ENCODE measurements at regions not wholly inside any gene's neighbourhood (a gene's known extent, or its start where the extent isn't known, plus 50 kb on each side); places are given as distances from the start of the nearest gene placed in this dataset.

GRCh38 chr5:163867738-163868137 lies 362.3 kb downstream of the MAT2B start:
- BruUV-seq (replicated peaks), result no TSS peak
- CTCF ChIA-PET, result no interaction called here
- in situ Hi-C loops (cut with MboI) (no loop called here), intact Hi-C loops (cut with micrococcal nuclease; ENCODE audit: unreplicated experiment) (no loop called here)
- POLR2A ChIA-PET, result no interaction called here
- SMC1A ChIA-PET (ENCODE audit: uncharacterized antibody, unreplicated experiment), result no interaction called here
- Histone ChIP-seq H3K27ac (ENCODE audit: control insufficient read depth, insufficient read depth) (no peak overlapping the region), H2AFZ (ENCODE audit: control insufficient read depth, low read depth, low read length) (no peak overlapping the region), H3K4me1 (ENCODE audit: control insufficient read depth, insufficient read depth, low read length) (no peaks in the 10 kb centered on the region), H3K27me3 (replicated peaks in 1 of 2; ENCODE audit: control insufficient read depth in 2 of 2, insufficient read depth in 2 of 2, low read length in 1 of 2) (no peaks in the 10 kb centered on the region), H3K9me3 (replicated peaks; ENCODE audit: control insufficient read depth, insufficient read depth, low read length) (no peaks in the 10 kb centered on the region), H3K9ac (ENCODE audit: control insufficient read depth, insufficient read depth, low read length) (no peak overlapping the region), H3K4me2 (ENCODE audit: control insufficient read depth, insufficient read depth) (no peak overlapping the region), H3K4me3 (no peak overlapping the region), H4K20me1 (ENCODE audit: control insufficient read depth, insufficient read depth) (no peaks in the 10 kb centered on the region), H3K79me2 (ENCODE audit: control insufficient read depth, insufficient read depth, low read length) (no peaks in the 10 kb centered on the region), H3K36me3 (ENCODE audit: control insufficient read depth in 2 of 2, insufficient read depth in 2 of 2, low read length in 1 of 2) (no peaks in the 10 kb centered on the region)
- no peak for TF ChIP-seq CUX1 (IDR thresholded peaks at IDR 0.05; ENCODE audit: insufficient replicate concordance, low read depth, low read length)
- TF ChIP-seq TAF1 (IDR thresholded peaks at IDR 0.05; ENCODE audit: borderline replicate concordance, low read depth, low read length), result no peak
- TF ChIP-seq NRF1 (conservative IDR thresholded peaks at IDR 0.05; ENCODE audit: low read depth, low read length), result no peak
- RAD21 ChIA-PET (ENCODE audit: unreplicated experiment), result no interaction called here
- FAIRE-seq (no peak), ATAC-seq (no peak), DNase-seq (ENCODE audit: low read depth, low spot score) (no peak)
- WGBS (ENCODE audit: insufficient coverage, insufficient replicate concordance, low lambda C conversion rate, missing lambda C conversion rate), result 67% methylated on average over 3 of the region's 3 CpGs

Data from GM12878 (cell line).